Endothelial cell of umbilical vein (primary cell): ENCODE measurements at regions not wholly inside any gene's neighbourhood (a gene's known extent, or its start where the extent isn't known, plus 50 kb on each side); places are given as distances from the start of the nearest gene placed in this dataset. TPM values are rescaled to one million over a fixed set of nuclear protein-coding genes. Genes with fewer than 3 reads are reported as not detected.
"Not testable (repeated sequence)": the region's sequence is repeated elsewhere in the genome, so short reads cannot be mapped to it uniquely, and the experiment has no call there.

Experiments
- BruUV-seq: library from RNA; stranded (reverse); fragments of 400-500 nt; replicated peaks from 2 replicates; lab custom pipeline; 2021; lab: Mats Ljungman, UMichigan
- CTCF ChIA-PET: fragments of 300-600, 350-600 bp; sonication (Branson Sonifier 250); formaldehyde crosslinking; loops from one replicate; lab custom pipeline; 2021; ENCODE audit warnings: antibody characterized with exemption, inconsistent platforms; lab: Charles Lee
- POLR2A ChIA-PET: fragments of 300-600, 350-600 bp; sonication (Branson Sonifier 250); formaldehyde crosslinking; loops from one replicate; lab custom pipeline; 2021; ENCODE audit warnings: antibody characterized with exemption, inconsistent platforms; lab: Charles Lee
- DNase-seq: peaks from one replicate; pipeline ENCODE4 v3.0.0-alpha.2; 2011; ENCODE audit warnings: low read depth, low spot score
- FAIRE-seq: peaks from 2 replicates; lab custom pipeline; 2011; peaks lifted over from hg19 to GRCh38; lab: Jason Lieb, UNC
- H2AFZ ChIP-seq: 2 replicates; pipeline ENCODE4 v1.6.0; 2012; ENCODE audit warnings: low read depth, low read length, control low read depth, inconsistent platforms
- H3K27ac ChIP-seq: 2 replicates; pipeline ENCODE4 v1.5.1; 2011; ENCODE audit warnings: low read depth, mild to moderate bottlenecking, control low read depth, low read length, moderate library complexity; ENCODE audit not compliant: insufficient read depth
- H3K27me3 ChIP-seq, 2 experiments: 2 replicates each; pipeline versions ENCODE4 v1.6.0 to v1.6.1; 2011; ENCODE audit warnings: low read length in 2 of 2, mixed read lengths in 1 of 2; ENCODE audit not compliant: control insufficient read depth in 2 of 2, insufficient read depth in 2 of 2
- H3K36me3 ChIP-seq, 2 experiments: 2 replicates in 1 of 2; 3 replicates in 1 of 2; pipeline ENCODE4 v1.5.1; 2011; ENCODE audit warnings: low read length in 2 of 2, mild to moderate bottlenecking in 1 of 2, moderate library complexity in 1 of 2; ENCODE audit not compliant: control insufficient read depth in 2 of 2, insufficient read depth in 2 of 2; ENCODE audit errors: extremely low read depth in 1 of 2
- H3K4me1 ChIP-seq: 3 replicates; pipeline ENCODE4 v1.5.1; 2011; ENCODE audit warnings: mild to moderate bottlenecking, low read length; ENCODE audit not compliant: control insufficient read depth, insufficient read depth; ENCODE audit errors: extremely low read depth
- H3K4me2 ChIP-seq: 2 replicates; pipeline ENCODE4 v1.6.1; 2011; ENCODE audit warnings: low read length, control low read depth, mixed read lengths; ENCODE audit not compliant: insufficient read depth
- H3K4me3 ChIP-seq, 3 experiments: fragments of 200-600 bp in 1 of 3; sonication (generic), shearing (Covaris generic) in 1 of 3; replicated peaks in 1 of 3; 2 replicates each; pipeline ENCODE4 v1.5.1; 2011 to 2016; ENCODE audit warnings: control low read depth in 3 of 3, low read length in 3 of 3, mild to moderate bottlenecking in 2 of 3, inconsistent platforms in 1 of 3, low read depth in 1 of 3, moderate library complexity in 1 of 3; ENCODE audit not compliant: insufficient read depth in 1 of 3
- H3K79me2 ChIP-seq: 2 replicates; pipeline ENCODE4 v1.6.0; 2012; ENCODE audit warnings: low read length, inconsistent platforms; ENCODE audit not compliant: control insufficient read depth, insufficient read depth
- H3K9ac ChIP-seq: replicated peaks from 2 replicates; pipeline ENCODE3; 2011; ENCODE audit warnings: low read length, control low read depth; ENCODE audit not compliant: insufficient read depth; ENCODE audit errors: extremely low read depth
- H3K9me1 ChIP-seq: replicated peaks from 3 replicates; pipeline ENCODE4 v1.6.0; 2011; ENCODE audit warnings: mild to moderate bottlenecking, low read length; ENCODE audit not compliant: control insufficient read depth, insufficient read depth; ENCODE audit errors: extremely low read depth
- H3K9me3 ChIP-seq: replicated peaks from 2 replicates; pipeline ENCODE4 v1.5.1; 2012; ENCODE audit warnings: low read length, inconsistent platforms; ENCODE audit not compliant: control insufficient read depth, insufficient read depth
- H4K20me1 ChIP-seq: replicated peaks from 2 replicates; pipeline ENCODE3; 2011; ENCODE audit warnings: mild to moderate bottlenecking, low read length; ENCODE audit not compliant: control insufficient read depth, insufficient read depth; ENCODE audit errors: extremely low read depth
- dilution Hi-C: fragments of 300-500 bp; cut with MboI; formaldehyde crosslinking; loops from one replicate; pipeline ENCODE4 v1.15.0; 2019; ENCODE audit warnings: low sequenced_read_pairs; ENCODE audit not compliant: extremely low pct_ligation_motif_present
- intact Hi-C: fragments of 100-400 bp; cut with micrococcal nuclease; formaldehyde crosslinking; loops from one replicate; pipeline ENCODE4 v1.10.0; 2022
- small RNA-seq: library from RNA; depleted of rRNA; stranded (forward); fragments of <200 nt; gene quantifications from one replicate; pipeline ENCODE3, GENCODE V24; 2012; ENCODE audit warnings: low replicate concordance, low read depth; ENCODE audit not compliant: insufficient read depth, insufficient read length

DNA sequence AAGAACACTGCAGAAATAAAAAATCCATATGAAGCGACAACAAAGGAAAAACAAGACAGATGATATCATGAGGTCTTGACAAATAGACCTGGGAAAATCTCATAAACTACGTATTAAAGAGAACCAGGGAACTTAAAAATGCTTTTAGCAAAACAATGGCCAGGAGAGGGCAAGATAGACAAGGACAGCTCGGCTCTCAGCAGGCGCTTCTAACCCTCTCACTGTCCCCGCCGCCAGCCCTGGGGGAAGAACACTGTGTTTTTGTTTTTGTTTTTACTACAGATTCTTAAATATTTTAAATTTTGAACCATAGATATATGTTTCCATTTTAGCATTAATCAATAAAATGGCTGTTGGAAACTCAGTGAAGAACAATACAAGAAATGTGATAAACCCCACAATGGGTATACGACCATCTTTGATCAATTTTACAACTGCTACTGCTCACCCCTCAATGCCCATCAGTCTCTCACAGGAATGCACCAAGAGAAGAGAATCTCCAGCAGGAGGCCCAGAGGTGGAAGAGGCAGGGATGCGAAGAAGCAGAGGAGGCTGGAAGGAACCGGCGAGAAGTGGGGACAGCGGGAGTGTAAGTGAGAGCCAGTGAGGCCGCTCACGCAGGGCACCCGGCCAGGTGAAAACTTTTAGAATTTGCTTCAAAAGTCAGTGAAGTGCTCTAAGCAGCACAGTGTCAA is 98.0 kb downstream of the CHRFAM7A start:
- H3K27ac ChIP-seq, FAIRE-seq, DNase-seq, intact Hi-C loops, H3K4me2 ChIP-seq, POLR2A ChIA-PET, BruUV-seq, H3K9me1 ChIP-seq, H2AFZ ChIP-seq, H3K36me3 ChIP-seq, H3K9me3 ChIP-seq, CTCF ChIA-PET, H3K4me1 ChIP-seq, H4K20me1 ChIP-seq, H3K79me2 ChIP-seq, H3K27me3 ChIP-seq, H3K4me3 ChIP-seq, H3K9ac ChIP-seq, dilution Hi-C loops: not testable (repeated sequence)

DNA sequence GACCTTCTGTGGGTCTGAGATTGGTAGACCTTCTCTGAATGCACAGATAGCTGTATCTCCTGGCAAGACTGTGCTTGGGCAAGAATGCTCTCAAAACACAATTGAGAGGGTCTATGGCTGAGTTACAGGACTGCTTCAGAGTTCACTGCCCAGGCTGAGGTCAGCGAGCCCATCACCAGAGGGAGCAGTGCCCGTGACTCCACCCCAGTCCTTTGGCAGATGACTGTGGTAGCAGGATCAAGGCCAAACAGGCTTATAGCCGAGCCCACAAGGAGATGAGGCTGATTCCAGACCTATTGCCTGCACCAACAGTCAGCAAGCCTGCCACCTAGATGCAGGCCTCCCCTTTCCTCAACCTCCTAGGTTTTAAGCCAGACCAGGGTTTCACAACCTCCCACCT is 89.4 kb downstream of the CHRFAM7A start:
- H3K9me1 ChIP-seq, H3K9me3 ChIP-seq, H2AFZ ChIP-seq, H3K36me3 ChIP-seq, intact Hi-C loops, H4K20me1 ChIP-seq, H3K27me3 ChIP-seq, DNase-seq, POLR2A ChIA-PET, H3K4me3 ChIP-seq, BruUV-seq, CTCF ChIA-PET, H3K79me2 ChIP-seq, dilution Hi-C loops, H3K9ac ChIP-seq, H3K4me1 ChIP-seq, FAIRE-seq, H3K4me2 ChIP-seq, H3K27ac ChIP-seq: not testable (repeated sequence)

Small RNAs in the stretch of these regions (small RNA-seq; reads per million reads assigned to genes)
- not detected for gene RNU6-17P
